GM12865 (cell line): ENCODE measurements at regions not wholly inside any gene's neighbourhood (a gene's known extent, or its start where the extent isn't known, plus 50 kb on each side); places are given as distances from the start of the nearest gene placed in this dataset.
"Not testable (repeated sequence)": the region's sequence is repeated elsewhere in the genome, so short reads cannot be mapped to it uniquely, and the experiment has no call there.

Source experiments
- DNase-seq: peaks from one replicate; pipeline ENCODE4 v3.0.0; 2010; ENCODE audit warnings: low read depth
- H3K4me3 ChIP-seq: 2 replicates; pipeline ENCODE4 v1.5.1; 2011; ENCODE audit warnings: mild to moderate bottlenecking, low read depth, low read length, control low read depth
- TF ChIP-seq, protein P1 (sequence below): IDR thresholded peaks from 2 replicates; pipeline ENCODE4 v1.5.1; 2011; ENCODE audit warnings: low read length, control low read depth, low read depth, inconsistent platforms; ENCODE audit not compliant: insufficient read depth; ENCODE audit errors: missing control alignments

DNA sequence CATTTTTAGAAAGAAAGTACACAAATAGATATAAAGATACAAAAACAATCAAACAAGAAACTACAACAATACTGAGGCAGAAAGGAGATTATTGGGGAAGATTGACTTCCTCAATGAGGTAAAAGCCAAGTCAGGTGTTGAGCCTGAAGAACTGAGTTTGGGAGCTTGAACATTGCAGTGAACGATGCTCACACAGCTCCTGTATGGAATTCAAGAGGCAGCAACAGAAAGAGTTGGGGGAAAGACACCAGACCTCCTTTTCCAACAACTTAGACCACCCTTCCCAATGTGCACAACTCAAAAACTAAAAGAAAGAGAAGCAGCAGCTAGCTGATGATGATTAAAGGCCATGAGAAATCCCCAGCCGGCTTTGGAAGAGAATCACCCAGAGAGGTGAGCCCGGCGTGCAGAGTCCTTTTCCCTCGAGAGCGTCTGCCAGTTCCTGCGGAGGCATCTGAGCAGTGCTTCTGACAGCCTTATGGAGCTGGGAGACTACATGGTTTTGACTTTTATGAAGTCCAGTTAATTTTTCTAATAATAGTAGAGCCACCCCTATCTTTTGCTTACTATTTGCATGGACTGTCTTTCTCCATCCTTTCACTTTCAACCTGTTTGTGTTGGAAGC lies 106.9 kb upstream of the RFX8 start:
- TF ChIP-seq, protein P1, sequence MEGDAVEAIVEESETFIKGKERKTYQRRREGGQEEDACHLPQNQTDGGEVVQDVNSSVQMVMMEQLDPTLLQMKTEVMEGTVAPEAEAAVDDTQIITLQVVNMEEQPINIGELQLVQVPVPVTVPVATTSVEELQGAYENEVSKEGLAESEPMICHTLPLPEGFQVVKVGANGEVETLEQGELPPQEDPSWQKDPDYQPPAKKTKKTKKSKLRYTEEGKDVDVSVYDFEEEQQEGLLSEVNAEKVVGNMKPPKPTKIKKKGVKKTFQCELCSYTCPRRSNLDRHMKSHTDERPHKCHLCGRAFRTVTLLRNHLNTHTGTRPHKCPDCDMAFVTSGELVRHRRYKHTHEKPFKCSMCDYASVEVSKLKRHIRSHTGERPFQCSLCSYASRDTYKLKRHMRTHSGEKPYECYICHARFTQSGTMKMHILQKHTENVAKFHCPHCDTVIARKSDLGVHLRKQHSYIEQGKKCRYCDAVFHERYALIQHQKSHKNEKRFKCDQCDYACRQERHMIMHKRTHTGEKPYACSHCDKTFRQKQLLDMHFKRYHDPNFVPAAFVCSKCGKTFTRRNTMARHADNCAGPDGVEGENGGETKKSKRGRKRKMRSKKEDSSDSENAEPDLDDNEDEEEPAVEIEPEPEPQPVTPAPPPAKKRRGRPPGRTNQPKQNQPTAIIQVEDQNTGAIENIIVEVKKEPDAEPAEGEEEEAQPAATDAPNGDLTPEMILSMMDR, result no peak
- H3K4me3 ChIP-seq, result no peak overlapping the region
- no peak for DNase-seq

DNA sequence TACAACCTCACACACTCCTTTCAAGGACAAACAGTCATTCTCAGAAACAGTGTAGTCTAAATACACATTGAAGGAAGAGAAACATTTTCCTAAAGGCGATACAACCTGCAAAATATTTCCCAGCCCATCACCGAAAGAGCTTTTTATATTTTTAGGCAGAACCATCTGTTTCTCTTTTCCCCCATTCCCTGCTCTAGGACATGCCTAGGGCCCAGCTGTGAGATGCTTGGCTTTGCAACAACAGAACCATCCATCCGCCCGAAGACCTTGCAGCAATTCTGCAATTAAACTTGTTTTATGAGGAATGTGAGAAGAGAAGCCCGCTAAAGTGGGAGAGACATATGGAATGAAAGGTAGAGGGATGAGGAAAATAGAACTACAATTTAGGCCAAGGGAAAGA lies 105.6 kb upstream of the RFX8 start:
- H3K4me3 ChIP-seq, result no peak overlapping the region
- no peak for DNase-seq
- TF ChIP-seq, protein P1, result no peak

DNA sequence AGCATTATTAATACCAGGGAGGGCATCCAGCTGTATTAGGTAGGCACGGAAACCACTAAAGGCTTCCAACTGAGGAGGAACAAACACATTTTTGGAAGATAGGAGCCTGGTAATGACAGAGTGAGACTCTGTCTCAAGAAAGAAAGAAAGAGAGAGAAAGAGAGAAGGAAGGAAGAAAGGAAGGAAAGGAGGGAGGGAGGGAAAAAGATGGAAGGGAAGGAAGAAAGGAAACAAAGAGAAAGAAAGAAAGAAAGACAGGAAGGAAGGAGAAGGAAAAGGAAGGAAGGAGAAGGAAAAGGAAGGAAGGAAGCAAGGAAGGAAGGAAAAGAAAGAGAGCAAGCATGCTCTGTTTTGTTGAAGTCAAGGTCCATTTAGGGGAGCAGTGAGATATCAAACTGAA lies 103.8 kb upstream of the RFX8 start:
- TF ChIP-seq, protein P1, result no peak
- no peak for DNase-seq
- no peak overlapping the region for H3K4me3 ChIP-seq

DNA sequence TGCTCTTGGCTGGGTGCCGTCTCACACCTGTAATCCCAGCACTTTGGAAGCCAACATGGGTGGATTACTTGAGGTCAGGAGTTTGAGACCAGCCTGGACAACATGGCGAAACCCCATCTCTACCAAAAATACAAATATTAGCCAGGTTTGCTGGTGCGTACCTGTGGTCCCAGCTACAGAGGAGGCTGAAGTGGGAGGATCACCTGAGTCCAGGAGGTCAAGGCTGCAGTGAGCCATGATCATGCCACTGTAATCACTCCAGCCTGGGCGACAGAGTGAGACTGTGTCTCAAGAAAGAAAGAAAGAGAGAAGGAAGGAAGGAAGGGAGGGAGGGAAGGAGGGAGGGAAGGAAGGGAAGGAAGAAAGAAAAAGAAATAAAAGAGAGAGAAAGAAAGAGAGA lies 103.2 kb upstream of the RFX8 start:
- not testable (repeated sequence) for H3K4me3 ChIP-seq, DNase-seq

DNA sequence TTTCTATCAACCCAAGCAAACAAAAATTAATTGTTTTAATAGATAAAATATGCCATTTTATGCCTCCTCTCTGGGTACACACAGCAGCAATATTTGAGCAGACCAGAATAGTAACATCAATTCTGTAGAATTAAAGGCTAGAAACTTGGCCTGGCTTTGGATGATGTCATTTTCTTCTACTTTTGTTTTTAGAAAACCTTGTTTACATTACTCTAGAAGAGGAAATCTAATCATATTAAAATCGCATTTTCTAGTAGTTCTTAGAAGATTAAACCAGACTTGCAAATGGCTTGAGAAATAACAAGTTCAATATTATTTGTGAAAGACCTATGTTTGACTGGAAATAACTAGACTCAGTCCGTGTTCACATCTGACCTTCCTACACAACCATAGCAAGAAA lies 102.3 kb upstream of the RFX8 start:
- DNase-seq, result no peak
- TF ChIP-seq, protein P1, result no peak
- no peak overlapping the region for H3K4me3 ChIP-seq

DNA sequence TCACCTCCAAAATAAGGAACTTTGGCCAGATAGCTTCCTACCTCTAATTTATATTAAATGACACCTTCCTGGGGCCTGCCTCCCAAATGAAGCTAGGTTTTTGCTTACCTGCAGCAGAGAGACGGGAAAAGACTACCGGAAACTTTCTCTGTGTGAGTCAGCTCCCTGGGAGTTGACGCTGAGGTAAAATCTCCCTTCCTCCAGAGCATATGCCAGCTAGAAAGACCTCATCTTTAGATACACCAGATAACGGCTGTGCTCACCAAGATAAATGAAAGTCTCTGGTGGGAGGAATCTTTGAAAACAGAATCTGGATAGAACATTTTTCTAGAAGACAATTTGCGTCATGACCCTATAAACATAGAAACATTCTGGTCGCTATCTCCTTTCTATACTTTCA lies 99.7 kb upstream of the RFX8 start:
- TF ChIP-seq, protein P1, result no peak
- no peak for DNase-seq
- H3K4me3 ChIP-seq, result no peak overlapping the region

DNA sequence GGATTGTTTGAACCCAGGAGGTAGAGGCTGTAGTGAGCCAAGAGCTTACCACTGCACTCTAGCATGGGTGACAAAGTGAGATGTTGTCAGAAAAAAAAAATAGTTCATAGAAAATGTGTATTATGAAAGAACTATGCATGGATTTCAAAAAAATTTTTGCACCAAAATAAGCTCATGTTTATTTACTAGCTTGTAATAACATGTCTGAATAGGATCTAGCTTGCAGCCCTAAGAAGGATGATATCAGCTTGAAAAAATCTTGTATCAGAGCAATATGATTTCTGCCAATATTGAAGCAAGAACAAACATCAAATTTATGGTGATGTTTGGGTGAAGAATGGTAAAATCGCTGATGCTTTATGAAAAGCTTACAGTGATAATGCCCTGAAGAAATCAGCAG lies 97.0 kb upstream of the RFX8 start:
- H3K4me3 ChIP-seq, result no peak overlapping the region
- TF ChIP-seq, protein P1, result no peak
- no peak for DNase-seq
